GM21717 (cell line): ENCODE measurements at regions not wholly inside any gene's neighbourhood (a gene's known extent, or its start where the extent isn't known, plus 50 kb on each side); places are given as distances from the start of the nearest gene placed in this dataset.

Source experiments
- ATAC-seq: cut with Tn5 transposase; IDR thresholded peaks from one replicate; pipeline ENCODE4 v1.9.1; 2021; ENCODE audit warnings: mild to moderate bottlenecking, moderate library complexity; ENCODE audit not compliant: unreplicated experiment

GRCh38 chr7:47666164-47666862, 84.4 kb upstream of the TNS3 start:
- no peak for ATAC-seq

DNA sequence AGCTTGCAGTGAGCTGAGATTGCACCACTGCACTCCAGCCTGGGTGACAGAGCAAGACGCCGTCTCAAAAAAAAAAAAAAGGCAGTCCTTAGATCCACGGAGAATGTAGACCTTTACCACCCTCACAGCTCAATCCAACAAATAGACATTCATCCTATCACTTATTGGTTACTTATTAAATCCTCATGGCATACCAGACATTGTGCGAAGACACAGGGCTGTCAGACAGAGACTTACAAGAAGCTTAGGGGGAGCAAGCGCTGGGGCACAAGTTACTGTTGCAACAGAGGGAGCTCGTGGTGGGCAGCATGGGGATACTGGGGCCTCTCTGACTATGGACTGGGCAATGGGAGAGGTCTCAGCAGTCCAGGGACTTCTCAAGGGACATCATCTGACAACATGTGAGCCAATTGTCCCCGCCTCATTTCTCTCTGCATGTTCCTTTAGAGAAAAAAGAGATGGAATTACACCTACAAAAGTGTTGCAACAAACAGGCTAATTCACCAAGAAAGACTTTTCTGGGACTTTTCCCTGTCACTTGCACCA, 82.8 kb upstream of the TNS3 start:
- ATAC-seq: no peak

GRCh38 chr7:47663851-47664250, 81.9 kb upstream of the TNS3 start:
- ATAC-seq: no peak

DNA sequence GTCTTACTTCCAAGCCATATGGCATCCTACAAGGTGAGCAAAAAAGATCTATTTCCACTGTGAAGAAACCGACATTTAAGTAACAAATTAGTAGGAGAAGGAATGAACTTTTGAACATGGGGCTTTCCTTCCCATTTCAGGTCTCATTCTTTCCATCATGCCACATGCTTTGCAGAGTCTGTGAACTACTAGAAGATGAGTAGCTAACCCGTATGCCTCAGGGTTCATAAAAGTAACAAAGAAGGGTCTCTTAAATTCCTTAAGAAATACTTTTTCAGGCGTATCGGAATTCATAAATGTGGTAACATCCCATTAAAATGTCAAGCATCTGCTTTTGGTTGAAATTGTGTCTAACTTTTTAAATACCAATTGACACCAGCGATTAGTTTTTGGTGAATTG, 81.3 kb upstream of the TNS3 start:
- no peak for ATAC-seq

GRCh38 chr7:47661051-47661714, 79.3 kb upstream of the TNS3 start:
- ATAC-seq: peak; percentile 78

GRCh38 chr7:47659664-47660462, 78.0 kb upstream of the TNS3 start:
- ATAC-seq: no peak

DNA sequence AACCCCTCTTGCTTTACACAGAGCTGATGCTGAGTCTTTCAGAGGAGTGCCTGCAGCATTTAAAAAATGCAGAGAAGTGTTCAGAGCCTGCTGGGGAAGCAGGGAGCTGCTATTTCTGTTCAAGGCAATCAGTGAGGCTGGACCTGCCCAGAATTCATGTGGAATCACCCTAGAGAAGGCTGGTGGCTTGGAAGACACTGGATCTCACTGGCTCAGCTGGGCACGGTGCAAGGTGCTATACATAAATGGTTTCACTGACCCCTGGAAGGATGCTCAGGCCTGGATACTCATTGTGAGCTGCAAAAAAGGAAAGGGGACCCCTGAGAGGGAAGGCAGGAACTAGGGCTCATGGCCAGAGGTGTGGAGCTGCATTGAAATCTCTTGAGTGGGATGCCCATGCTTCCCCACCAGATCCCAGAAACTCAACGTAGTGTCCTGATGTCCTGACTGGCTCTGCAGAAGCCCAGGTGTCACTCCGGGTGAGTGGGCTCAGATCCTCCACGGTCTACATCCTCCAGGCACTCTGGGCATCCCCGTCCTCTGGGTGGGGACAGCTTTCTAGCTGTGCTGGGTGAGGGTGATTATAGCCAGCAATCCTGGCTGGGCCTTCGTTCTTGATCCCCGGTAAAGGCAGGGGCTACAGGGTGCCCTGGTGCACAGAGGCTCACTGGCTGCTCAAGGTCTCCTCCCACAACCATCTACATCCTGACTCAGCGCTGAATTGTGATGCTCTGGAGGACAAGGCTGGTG, 77.2 kb upstream of the TNS3 start:
- no peak for ATAC-seq

GRCh38 chr7:47657126-47657525, 75.2 kb upstream of the TNS3 start:
- no peak for ATAC-seq

DNA sequence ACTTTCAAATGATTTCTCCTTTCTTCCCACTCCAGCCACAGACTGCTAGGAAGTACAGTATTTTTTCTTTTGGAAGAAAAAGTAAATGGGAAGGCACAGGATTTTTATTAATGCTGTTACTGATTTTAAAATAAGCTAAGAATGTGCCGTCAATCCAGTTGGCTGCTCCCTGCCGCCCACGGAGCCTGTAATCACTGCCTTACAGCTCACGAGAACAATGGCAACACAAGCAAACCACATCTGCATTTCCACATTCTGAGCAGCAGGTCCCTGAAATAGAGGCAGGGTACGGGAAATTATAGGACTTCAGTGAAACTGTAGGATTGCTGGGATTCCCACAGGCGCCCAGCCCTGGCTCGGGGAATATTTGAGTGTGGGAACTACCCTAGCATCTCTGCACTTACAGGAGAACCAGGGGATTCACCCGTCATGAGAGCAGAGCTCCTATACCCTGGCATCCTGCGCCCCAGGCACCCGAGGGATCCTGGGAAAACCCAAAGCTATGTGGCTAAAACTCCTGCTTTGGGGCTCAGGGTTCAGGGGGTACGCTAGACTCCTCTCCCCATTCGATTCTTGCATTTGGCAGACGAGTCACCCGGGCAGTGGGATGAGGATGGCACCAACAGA, 72.9 kb upstream of the TNS3 start:
- ATAC-seq: no peak

DNA sequence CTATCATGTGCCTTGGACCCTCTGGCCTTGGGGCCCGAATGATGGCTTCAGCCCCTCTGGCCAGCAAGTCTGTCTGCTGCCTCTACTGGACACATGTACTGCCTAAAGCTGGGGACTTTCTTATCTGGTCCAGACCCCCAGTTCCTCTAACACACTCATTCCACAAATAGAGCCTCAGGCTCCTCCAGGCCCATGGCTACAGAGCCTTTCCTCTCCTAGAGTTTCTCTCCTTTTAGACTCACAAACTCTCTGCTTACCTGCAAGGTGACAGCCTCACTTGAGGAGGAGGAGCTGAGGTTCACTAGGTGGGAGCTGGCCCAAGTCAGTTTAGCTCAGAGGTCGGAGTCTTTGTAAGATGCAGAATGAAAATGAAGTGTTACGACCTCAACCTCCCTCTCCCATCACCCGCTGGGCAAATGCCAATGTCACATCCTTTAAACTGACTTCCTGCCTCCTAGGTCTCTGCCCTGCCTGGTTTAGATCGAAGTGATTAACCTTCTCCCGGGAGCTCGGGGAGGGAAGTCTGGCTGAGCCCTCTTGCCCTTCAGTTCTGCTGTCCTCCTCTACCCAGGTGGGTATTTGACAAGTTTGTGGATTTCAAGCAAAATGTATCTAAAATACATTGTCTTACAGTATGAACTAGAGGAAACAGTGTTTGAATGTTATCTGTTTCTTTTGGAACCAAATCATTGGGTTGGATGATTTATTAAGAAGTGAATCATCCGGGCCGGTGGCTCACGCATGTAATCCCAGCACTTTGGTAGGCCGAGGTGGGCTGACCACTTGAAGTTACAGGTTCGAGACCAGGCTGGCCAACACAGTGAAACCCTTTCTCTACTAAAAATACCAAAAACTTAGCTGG, 71.9 kb upstream of the TNS3 start:
- ATAC-seq: no peak

DNA sequence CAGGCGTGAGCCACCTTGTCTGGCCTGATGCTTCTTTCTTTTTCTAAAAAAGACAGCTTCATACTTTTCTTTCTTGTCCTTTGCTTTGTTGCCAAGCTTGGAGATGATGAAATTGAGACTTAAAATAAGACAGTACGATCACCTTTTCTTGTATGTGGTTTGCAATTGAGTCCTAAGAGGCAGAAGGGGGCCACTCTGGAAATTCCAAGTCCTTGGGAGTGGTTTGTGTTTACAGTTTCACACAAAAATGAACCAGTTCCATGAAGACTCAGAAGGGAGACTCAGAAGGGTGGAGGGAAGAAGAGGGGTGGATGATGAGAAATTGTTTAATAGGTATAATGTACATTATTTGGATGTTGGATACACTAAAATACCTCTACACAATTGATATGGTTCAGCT, 70.7 kb upstream of the TNS3 start:
- no peak for ATAC-seq

DNA sequence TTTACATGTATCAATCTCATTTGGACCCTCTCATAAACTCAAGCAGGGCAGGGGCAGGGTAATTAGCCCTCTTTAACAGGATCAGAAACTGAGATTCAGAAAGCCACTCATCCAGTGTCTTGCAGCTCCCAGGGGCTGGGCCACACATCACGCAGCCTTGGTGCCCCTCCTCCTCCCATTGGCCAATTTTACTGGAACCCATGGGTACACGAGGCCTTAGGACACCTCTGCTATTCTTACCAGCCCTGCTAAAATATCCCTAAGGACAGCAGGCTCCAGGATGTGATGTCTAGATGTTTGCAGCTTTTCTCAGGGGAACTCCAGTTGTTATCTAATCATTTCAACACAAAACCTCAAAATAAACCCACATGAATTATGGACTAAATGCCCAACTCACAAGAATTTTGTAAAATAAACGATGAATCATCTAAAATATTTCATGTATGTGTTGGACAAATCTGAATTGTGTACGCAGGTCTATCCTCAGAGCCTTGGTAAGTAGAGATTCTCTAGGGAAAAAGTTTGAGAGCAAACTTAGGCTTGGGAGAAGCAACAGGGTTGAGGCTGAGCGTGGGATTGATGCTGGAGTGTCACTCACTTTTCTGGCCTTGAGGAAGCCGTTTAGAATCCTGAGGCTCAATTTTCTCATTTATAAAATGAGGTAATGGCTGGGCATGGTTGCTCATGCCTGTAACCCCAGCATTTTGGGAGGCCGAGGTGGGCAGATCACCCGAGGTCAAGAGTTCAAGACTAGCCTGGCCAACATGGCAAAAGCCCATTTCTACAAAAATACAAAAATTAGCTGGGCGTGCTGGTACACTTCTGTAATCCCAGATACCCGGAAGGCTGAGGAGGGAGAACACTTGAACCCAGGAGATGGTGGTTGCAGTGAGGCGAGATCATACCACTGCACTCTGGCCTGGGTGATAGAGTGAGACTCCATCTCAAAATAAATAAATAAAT, 69.7 kb upstream of the TNS3 start:
- ATAC-seq: no peak

GRCh38 chr7:47649919-47650318, 68.0 kb upstream of the TNS3 start:
- no peak for ATAC-seq

GRCh38 chr7:47648275-47648925, 66.5 kb upstream of the TNS3 start:
- ATAC-seq: no peak

- ATAC-seq: no peak
These were observed 66.0 kb upstream of the TNS3 start for GRCh38 chr7:47647918-47648250.

DNA sequence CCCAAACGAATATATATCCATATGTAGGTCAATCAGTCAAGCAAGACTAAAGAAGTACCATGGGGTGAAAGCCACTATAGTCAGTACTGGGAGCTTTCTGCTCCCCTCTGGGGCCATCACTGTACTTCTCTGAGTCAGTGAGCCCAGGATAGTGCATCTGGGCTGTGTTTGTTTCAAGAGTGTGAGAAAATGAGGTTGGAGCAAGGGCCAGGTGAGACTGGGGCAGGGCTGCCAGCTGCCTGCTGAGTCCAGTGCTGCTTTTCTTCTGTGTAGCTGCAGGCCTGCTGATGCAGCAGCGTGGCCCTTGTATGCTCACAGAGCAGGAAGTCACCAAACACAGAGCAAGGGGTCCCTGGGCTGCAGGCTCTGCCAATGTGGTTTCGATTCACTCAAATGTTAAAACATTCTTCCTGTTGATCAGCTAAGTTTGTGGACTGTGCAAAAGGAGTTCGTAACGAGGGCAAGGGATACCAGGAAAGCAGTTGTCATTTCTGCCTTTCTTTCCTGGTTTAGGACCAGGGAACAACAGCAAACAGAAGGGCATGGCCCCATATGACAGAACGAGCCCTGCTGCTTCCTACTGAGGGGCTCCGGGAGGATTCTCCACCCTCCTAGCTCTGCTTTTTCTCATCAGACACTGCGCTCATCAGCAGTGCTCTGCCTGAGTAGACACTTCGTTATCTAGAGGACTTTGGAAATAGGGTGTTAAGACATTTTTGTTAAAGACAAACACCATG, 65.4 kb upstream of the TNS3 start:
- ATAC-seq: peak; percentile 67

DNA sequence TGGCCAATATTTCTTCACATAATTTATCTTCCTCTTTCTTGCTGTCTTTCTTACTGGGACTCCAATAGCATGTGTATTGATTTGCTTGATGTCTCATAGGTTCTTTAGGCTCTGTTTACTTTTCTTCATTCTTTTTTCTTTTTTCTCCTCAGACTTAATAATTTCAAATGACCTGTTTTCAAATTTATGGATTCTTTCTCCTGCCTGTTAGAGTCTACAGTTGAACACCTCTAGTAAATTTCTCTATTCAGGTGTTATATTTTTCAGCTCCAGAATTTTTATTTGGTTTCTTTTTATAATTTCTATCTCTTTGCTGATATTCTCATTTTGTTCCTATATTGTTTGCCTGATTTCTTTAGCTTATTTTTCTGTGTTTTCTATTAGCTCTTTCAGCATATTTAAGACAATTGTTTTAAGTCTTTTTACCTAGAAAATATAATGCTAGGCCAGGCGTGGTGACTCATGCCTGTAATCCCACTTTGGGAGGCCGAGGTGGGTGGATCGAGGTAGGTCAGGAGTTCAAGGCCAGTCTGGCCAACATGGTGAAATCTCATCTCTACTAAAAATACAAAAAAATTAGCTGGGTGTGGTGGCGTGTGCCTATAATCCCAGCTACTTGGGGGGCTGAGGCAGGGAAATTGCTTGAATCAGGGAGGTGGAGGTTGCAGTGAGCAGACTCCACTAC, 61.9 kb upstream of the TNS3 start:
- no peak for ATAC-seq
